MM.1S (cell line): ENCODE measurements at regions not wholly inside any gene's neighbourhood (a gene's known extent, or its start where the extent isn't known, plus 50 kb on each side); places are given as distances from the start of the nearest gene placed in this dataset.

Source experiments
- CTCF ChIP-seq: fragments of 300-600 bp; sonication (generic); IDR thresholded peaks from 2 replicates; pipeline ENCODE4 v1.5.1; 2016; ENCODE audit warnings: antibody characterized with exemption, low read length, mixed read lengths
- EZH2 ChIP-seq: fragments of 300-600 bp; sonication (generic); optimal IDR thresholded peaks from 2 replicates; pipeline ENCODE3; 2017; ENCODE audit warnings: low read depth, mild to moderate bottlenecking, antibody characterized with exemption, low read length, mixed read lengths
- EZH2phosphoT487 ChIP-seq: fragments of 300-600 bp; sonication (generic); IDR thresholded peaks from 2 replicates; pipeline ENCODE4 v1.6.1; 2018; ENCODE audit warnings: antibody characterized with exemption, low read length

GRCh38 chr9:7316967-7317366, 482.6 kb downstream of the DMAC1 start:
- TF ChIP-seq CTCF (no peak), EZH2 (no peak), EZH2phosphoT487 (no peak)
